SK-N-SH treated with all-trans-retinoic acid at 6 μM for 48 hours (cell line): ENCODE measurements at regions not wholly inside any gene's neighbourhood (a gene's known extent, or its start where the extent isn't known, plus 50 kb on each side); places are given as distances from the start of the nearest gene placed in this dataset.

Experiments
- ARNTL ChIP-seq: fragments of 450-650 bp; formaldehyde crosslinking; IDR thresholded peaks from 2 replicates; pipeline ENCODE4 v1.5.0; 2020; ENCODE audit warnings: low read depth, mild to moderate bottlenecking, moderate library complexity, borderline replicate concordance
- BACH2 ChIP-seq: fragments of 250-450 bp; sonication (Bioruptor Pico); IDR thresholded peaks from 2 replicates; pipeline ENCODE4 v1.9.0; 2021; ENCODE audit warnings: mild to moderate bottlenecking, borderline replicate concordance
- CSDC2 ChIP-seq: fragments of 250-450 bp; sonication (Bioruptor Pico); IDR thresholded peaks from 2 replicates; pipeline ENCODE4 v1.5.0; 2020; ENCODE audit warnings: mild to moderate bottlenecking, moderate library complexity
- ESRRG ChIP-seq: fragments of 250-450 bp; sonication (Bioruptor Pico); IDR thresholded peaks from 2 replicates; pipeline ENCODE4 v1.6.1; 2021; ENCODE audit warnings: mild to moderate bottlenecking
- GLIS3 ChIP-seq: fragments of 250-450 bp; sonication (Bioruptor Pico); IDR thresholded peaks from 2 replicates; pipeline ENCODE4 v1.5.0; 2020; ENCODE audit warnings: mild to moderate bottlenecking, moderate library complexity
- ISL1 ChIP-seq: fragments of 250-450 bp; sonication (Bioruptor Pico); IDR thresholded peaks from 2 replicates; pipeline ENCODE4 v2.1.2; 2022; ENCODE audit warnings: mild to moderate bottlenecking, moderate library complexity
- TCF4 ChIP-seq: fragments of 250-450 bp; sonication (Bioruptor Pico); IDR thresholded peaks from 2 replicates; pipeline ENCODE4 v1.8.0; 2021; ENCODE audit warnings: mild to moderate bottlenecking, moderate library complexity, borderline replicate concordance
- ZFP3 ChIP-seq: fragments of 250-450 bp; sonication (Bioruptor Pico); IDR thresholded peaks from 2 replicates; pipeline ENCODE4 v1.5.0; 2020; ENCODE audit warnings: mild to moderate bottlenecking, moderate library complexity
- ZNF565 ChIP-seq: fragments of 450-650 bp; formaldehyde crosslinking; conservative IDR thresholded peaks from 2 replicates; pipeline ENCODE4 v1.5.0; 2020; ENCODE audit warnings: low read depth, mild to moderate bottlenecking, moderate library complexity
- ZNF8 ChIP-seq: fragments of 450-650 bp; formaldehyde crosslinking; IDR thresholded peaks from 2 replicates; pipeline ENCODE4 v1.5.0; 2020; ENCODE audit warnings: mild to moderate bottlenecking, moderate library complexity
- TF ChIP-seq, protein P1 (sequence below): fragments of 250-450 bp; sonication (Bioruptor Pico); IDR thresholded peaks from 2 replicates; pipeline ENCODE4 v1.5.0; 2020; ENCODE audit warnings: mild to moderate bottlenecking, moderate library complexity
- TF ChIP-seq, protein P2 (sequence below): fragments of 250-450 bp; sonication (Bioruptor Pico); IDR thresholded peaks from 2 replicates; pipeline ENCODE4 v1.5.1; 2021; ENCODE audit warnings: mild to moderate bottlenecking, moderate library complexity
- TF ChIP-seq, protein P3 (sequence below): fragments of 250-450 bp; sonication (Bioruptor Pico); IDR thresholded peaks from 2 replicates; pipeline ENCODE4 v1.8.0; 2020; ENCODE audit warnings: mild to moderate bottlenecking, moderate library complexity, borderline replicate concordance
- TF ChIP-seq, protein P4 (sequence below): fragments of 250-450 bp; sonication (Bioruptor Pico); IDR thresholded peaks from 2 replicates; pipeline ENCODE4 v1.5.1; 2020; ENCODE audit warnings: low read depth, mild to moderate bottlenecking, moderate library complexity

DNA sequence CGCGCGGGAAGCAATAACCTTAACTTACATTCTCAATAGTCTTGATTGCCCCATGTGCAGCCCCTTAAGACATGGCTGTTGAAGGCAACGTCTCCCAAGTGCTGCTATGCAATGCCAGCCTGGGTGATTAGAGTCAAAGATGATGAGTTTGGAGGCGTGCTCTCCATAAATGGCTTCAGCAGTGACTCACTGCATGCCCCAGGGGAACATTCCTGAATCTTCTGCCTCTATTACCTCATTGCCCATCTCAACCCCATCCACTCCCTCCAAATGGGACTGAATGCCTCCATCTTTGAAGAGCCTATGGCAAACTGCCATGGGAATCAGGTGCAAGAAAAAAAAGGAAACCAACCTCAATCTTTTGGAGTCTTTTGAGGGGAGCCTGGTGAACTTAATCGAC lies 282.8 kb downstream of the SNX10 start:
- TF ChIP-seq, protein P1, sequence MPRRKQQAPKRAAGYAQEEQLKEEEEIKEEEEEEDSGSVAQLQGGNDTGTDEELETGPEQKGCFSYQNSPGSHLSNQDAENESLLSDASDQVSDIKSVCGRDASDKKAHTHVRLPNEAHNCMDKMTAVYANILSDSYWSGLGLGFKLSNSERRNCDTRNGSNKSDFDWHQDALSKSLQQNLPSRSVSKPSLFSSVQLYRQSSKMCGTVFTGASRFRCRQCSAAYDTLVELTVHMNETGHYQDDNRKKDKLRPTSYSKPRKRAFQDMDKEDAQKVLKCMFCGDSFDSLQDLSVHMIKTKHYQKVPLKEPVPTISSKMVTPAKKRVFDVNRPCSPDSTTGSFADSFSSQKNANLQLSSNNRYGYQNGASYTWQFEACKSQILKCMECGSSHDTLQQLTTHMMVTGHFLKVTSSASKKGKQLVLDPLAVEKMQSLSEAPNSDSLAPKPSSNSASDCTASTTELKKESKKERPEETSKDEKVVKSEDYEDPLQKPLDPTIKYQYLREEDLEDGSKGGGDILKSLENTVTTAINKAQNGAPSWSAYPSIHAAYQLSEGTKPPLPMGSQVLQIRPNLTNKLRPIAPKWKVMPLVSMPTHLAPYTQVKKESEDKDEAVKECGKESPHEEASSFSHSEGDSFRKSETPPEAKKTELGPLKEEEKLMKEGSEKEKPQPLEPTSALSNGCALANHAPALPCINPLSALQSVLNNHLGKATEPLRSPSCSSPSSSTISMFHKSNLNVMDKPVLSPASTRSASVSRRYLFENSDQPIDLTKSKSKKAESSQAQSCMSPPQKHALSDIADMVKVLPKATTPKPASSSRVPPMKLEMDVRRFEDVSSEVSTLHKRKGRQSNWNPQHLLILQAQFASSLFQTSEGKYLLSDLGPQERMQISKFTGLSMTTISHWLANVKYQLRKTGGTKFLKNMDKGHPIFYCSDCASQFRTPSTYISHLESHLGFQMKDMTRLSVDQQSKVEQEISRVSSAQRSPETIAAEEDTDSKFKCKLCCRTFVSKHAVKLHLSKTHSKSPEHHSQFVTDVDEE (CRISPR knock-in tag): no peak
- TF ChIP-seq BACH2: no peak
- TF ChIP-seq ISL1 (CRISPR knock-in tag): no peak
- TF ChIP-seq, protein P2, sequence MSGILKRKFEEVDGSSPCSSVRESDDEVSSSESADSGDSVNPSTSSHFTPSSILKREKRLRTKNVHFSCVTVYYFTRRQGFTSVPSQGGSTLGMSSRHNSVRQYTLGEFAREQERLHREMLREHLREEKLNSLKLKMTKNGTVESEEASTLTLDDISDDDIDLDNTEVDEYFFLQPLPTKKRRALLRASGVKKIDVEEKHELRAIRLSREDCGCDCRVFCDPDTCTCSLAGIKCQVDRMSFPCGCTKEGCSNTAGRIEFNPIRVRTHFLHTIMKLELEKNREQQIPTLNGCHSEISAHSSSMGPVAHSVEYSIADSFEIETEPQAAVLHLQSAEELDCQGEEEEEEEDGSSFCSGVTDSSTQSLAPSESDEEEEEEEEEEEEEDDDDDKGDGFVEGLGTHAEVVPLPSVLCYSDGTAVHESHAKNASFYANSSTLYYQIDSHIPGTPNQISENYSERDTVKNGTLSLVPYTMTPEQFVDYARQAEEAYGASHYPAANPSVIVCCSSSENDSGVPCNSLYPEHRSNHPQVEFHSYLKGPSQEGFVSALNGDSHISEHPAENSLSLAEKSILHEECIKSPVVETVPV (CRISPR knock-in tag): no peak
- TF ChIP-seq CSDC2 (CRISPR knock-in tag): no peak
- TF ChIP-seq, protein P3, sequence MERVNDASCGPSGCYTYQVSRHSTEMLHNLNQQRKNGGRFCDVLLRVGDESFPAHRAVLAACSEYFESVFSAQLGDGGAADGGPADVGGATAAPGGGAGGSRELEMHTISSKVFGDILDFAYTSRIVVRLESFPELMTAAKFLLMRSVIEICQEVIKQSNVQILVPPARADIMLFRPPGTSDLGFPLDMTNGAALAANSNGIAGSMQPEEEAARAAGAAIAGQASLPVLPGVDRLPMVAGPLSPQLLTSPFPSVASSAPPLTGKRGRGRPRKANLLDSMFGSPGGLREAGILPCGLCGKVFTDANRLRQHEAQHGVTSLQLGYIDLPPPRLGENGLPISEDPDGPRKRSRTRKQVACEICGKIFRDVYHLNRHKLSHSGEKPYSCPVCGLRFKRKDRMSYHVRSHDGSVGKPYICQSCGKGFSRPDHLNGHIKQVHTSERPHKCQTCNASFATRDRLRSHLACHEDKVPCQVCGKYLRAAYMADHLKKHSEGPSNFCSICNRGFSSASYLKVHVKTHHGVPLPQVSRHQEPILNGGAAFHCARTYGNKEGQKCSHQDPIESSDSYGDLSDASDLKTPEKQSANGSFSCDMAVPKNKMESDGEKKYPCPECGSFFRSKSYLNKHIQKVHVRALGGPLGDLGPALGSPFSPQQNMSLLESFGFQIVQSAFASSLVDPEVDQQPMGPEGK (CRISPR knock-in tag): no peak
- TF ChIP-seq, protein P4, sequence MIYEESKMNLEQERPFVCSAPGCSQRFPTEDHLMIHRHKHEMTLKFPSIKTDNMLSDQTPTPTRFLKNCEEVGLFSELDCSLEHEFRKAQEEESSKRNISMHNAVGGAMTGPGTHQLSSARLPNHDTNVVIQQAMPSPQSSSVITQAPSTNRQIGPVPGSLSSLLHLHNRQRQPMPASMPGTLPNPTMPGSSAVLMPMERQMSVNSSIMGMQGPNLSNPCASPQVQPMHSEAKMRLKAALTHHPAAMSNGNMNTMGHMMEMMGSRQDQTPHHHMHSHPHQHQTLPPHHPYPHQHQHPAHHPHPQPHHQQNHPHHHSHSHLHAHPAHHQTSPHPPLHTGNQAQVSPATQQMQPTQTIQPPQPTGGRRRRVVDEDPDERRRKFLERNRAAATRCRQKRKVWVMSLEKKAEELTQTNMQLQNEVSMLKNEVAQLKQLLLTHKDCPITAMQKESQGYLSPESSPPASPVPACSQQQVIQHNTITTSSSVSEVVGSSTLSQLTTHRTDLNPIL: no peak
- TF ChIP-seq GLIS3 (CRISPR knock-in tag): no peak
- no peak for TF ChIP-seq ESRRG (CRISPR knock-in tag)
- no peak for TF ChIP-seq ZNF8 (CRISPR knock-in tag)
- TF ChIP-seq TCF4 (CRISPR knock-in tag): no peak
- TF ChIP-seq ZFP3 (CRISPR knock-in tag): no peak
- TF ChIP-seq ZNF565 (CRISPR knock-in tag): no peak
- no peak for TF ChIP-seq ARNTL (CRISPR knock-in tag)
